Stimulated activated CD8-positive, alpha-beta memory T cell treated with anti-CD3 and anti-CD28 coated beads, Interleukin-15, amount 100 ng/mL, for 24 hours (primary cell): ENCODE measurements at regions not wholly inside any gene's neighbourhood (a gene's known extent, or its start where the extent isn't known, plus 50 kb on each side); places are given as distances from the start of the nearest gene placed in this dataset.

Experiments used
- DNase-seq: peaks from one replicate; pipeline ENCODE4 v3.0.0-alpha.2; 2020; ENCODE audit warnings: low read depth

GRCh38 chrX:45773572-45773971 lies 572.9 kb upstream of the DIPK2B start:
- DNase-seq, result no peak

GRCh38 chrX:45771560-45772340 lies 571.1 kb upstream of the DIPK2B start:
- DNase-seq, result no peak

- DNase-seq, result no peak
These were observed 570.4 kb upstream of the DIPK2B start for GRCh38 chrX:45771114-45771513.

- no peak for DNase-seq
These were observed 569.3 kb upstream of the DIPK2B start for GRCh38 chrX:45769761-45770582.

GRCh38 chrX:45768666-45769236 lies 568.1 kb upstream of the DIPK2B start:
- DNase-seq, result no peak

GRCh38 chrX:45766981-45767501 lies 566.4 kb upstream of the DIPK2B start:
- DNase-seq, result no peak

GRCh38 chrX:45765767-45766166 lies 565.1 kb upstream of the DIPK2B start:
- no peak for DNase-seq

- DNase-seq, result no peak
These were observed 564.6 kb upstream of the DIPK2B start for GRCh38 chrX:45765281-45765680.

- no peak for DNase-seq
These were observed 562.3 kb upstream of the DIPK2B start for GRCh38 chrX:45762699-45763647.

- no peak for DNase-seq
These were observed 561.2 kb upstream of the DIPK2B start for GRCh38 chrX:45761920-45762319.

- DNase-seq, result no peak
These were observed 559.6 kb upstream of the DIPK2B start for GRCh38 chrX:45760187-45760742.

- DNase-seq, result no peak
These were observed 558.2 kb upstream of the DIPK2B start for GRCh38 chrX:45758738-45759397.

- no peak for DNase-seq
These were observed 557.6 kb upstream of the DIPK2B start for GRCh38 chrX:45758319-45758718.

GRCh38 chrX:45757272-45757671 lies 556.6 kb upstream of the DIPK2B start:
- DNase-seq, result no peak

GRCh38 chrX:45756557-45756956 lies 555.9 kb upstream of the DIPK2B start:
- no peak for DNase-seq

GRCh38 chrX:45755703-45756102 lies 555.0 kb upstream of the DIPK2B start:
- no peak for DNase-seq

GRCh38 chrX:45751156-45751555 lies 550.5 kb upstream of the DIPK2B start:
- DNase-seq, result no peak

GRCh38 chrX:45750639-45751038 lies 550.0 kb upstream of the DIPK2B start:
- no peak for DNase-seq

GRCh38 chrX:45749375-45749774 lies 548.7 kb upstream of the DIPK2B start:
- no peak for DNase-seq

GRCh38 chrX:45748369-45748774 lies 547.7 kb upstream of the DIPK2B start:
- no peak for DNase-seq

GRCh38 chrX:45747905-45748304 lies 547.2 kb upstream of the DIPK2B start:
- no peak for DNase-seq
